SK-N-SH treated with all-trans-retinoic acid at 6 μM for 48 hours (cell line): ENCODE measurements at regions not wholly inside any gene's neighbourhood (a gene's known extent, or its start where the extent isn't known, plus 50 kb on each side); places are given as distances from the start of the nearest gene placed in this dataset.
"Not testable (repeated sequence)": the region's sequence is repeated elsewhere in the genome, so short reads cannot be mapped to it uniquely, and the experiment has no call there.

Source experiments
- ATAC-seq: fragments of 200-7000 bp; cut with Tn5 transposase; 3 replicates; pipeline ENCODE4 v1.9.1; 2020; ENCODE audit warnings: mild to moderate bottlenecking, moderate library complexity
- ARNTL ChIP-seq: fragments of 450-650 bp; formaldehyde crosslinking; IDR thresholded peaks from 2 replicates; pipeline ENCODE4 v1.5.0; 2020; ENCODE audit warnings: low read depth, mild to moderate bottlenecking, moderate library complexity, borderline replicate concordance
- BACH2 ChIP-seq: fragments of 250-450 bp; sonication (Bioruptor Pico); IDR thresholded peaks from 2 replicates; pipeline ENCODE4 v1.9.0; 2021; ENCODE audit warnings: mild to moderate bottlenecking, borderline replicate concordance
- CSDC2 ChIP-seq: fragments of 250-450 bp; sonication (Bioruptor Pico); IDR thresholded peaks from 2 replicates; pipeline ENCODE4 v1.5.0; 2020; ENCODE audit warnings: mild to moderate bottlenecking, moderate library complexity
- ESRRG ChIP-seq: fragments of 250-450 bp; sonication (Bioruptor Pico); IDR thresholded peaks from 2 replicates; pipeline ENCODE4 v1.6.1; 2021; ENCODE audit warnings: mild to moderate bottlenecking
- GLIS3 ChIP-seq: fragments of 250-450 bp; sonication (Bioruptor Pico); IDR thresholded peaks from 2 replicates; pipeline ENCODE4 v1.5.0; 2020; ENCODE audit warnings: mild to moderate bottlenecking, moderate library complexity
- ISL1 ChIP-seq: fragments of 250-450 bp; sonication (Bioruptor Pico); IDR thresholded peaks from 2 replicates; pipeline ENCODE4 v2.1.2; 2022; ENCODE audit warnings: mild to moderate bottlenecking, moderate library complexity
- PPARA ChIP-seq: fragments of 250-450 bp; sonication (Bioruptor Pico); IDR thresholded peaks from 2 replicates; pipeline ENCODE4 v1.5.0; 2020; ENCODE audit warnings: mild to moderate bottlenecking, borderline replicate concordance
- RARB ChIP-seq: fragments of 250-450 bp; sonication (Bioruptor Pico); IDR thresholded peaks from 2 replicates; pipeline ENCODE4 v1.8.0; 2021; ENCODE audit warnings: mild to moderate bottlenecking, moderate library complexity
- SNAI2 ChIP-seq: fragments of 250-450 bp; sonication (Bioruptor Pico); IDR thresholded peaks from 2 replicates; pipeline ENCODE4 v1.5.0; 2020; ENCODE audit warnings: mild to moderate bottlenecking, moderate library complexity
- TCF4 ChIP-seq: fragments of 250-450 bp; sonication (Bioruptor Pico); IDR thresholded peaks from 2 replicates; pipeline ENCODE4 v1.8.0; 2021; ENCODE audit warnings: mild to moderate bottlenecking, moderate library complexity, borderline replicate concordance
- TOX ChIP-seq: fragments of 250-450 bp; sonication (Bioruptor Pico); IDR thresholded peaks from 2 replicates; pipeline ENCODE4 v1.8.0; 2021; ENCODE audit warnings: mild to moderate bottlenecking, moderate library complexity, borderline replicate concordance
- ZC3H10 ChIP-seq: fragments of 250-450 bp; sonication (Bioruptor Pico); IDR thresholded peaks from 2 replicates; pipeline ENCODE4 v1.5.1; 2021; ENCODE audit warnings: mild to moderate bottlenecking, moderate library complexity
- ZFP3 ChIP-seq: fragments of 250-450 bp; sonication (Bioruptor Pico); IDR thresholded peaks from 2 replicates; pipeline ENCODE4 v1.5.0; 2020; ENCODE audit warnings: mild to moderate bottlenecking, moderate library complexity
- ZFP30 ChIP-seq: fragments of 450-650 bp; formaldehyde crosslinking; IDR thresholded peaks from 2 replicates; pipeline ENCODE4 v1.5.0; 2022; ENCODE audit warnings: mild to moderate bottlenecking, moderate library complexity
- ZNF565 ChIP-seq: fragments of 450-650 bp; formaldehyde crosslinking; conservative IDR thresholded peaks from 2 replicates; pipeline ENCODE4 v1.5.0; 2020; ENCODE audit warnings: low read depth, mild to moderate bottlenecking, moderate library complexity
- ZNF8 ChIP-seq: fragments of 450-650 bp; formaldehyde crosslinking; IDR thresholded peaks from 2 replicates; pipeline ENCODE4 v1.5.0; 2020; ENCODE audit warnings: mild to moderate bottlenecking, moderate library complexity
- TF ChIP-seq, protein P1 (sequence below): fragments of 250-450 bp; sonication (Bioruptor Pico); IDR thresholded peaks from 2 replicates; pipeline ENCODE4 v1.8.0; 2020; ENCODE audit warnings: mild to moderate bottlenecking, moderate library complexity, borderline replicate concordance
- TF ChIP-seq, protein P2 (sequence below): fragments of 250-450 bp; sonication (Bioruptor Pico); IDR thresholded peaks from 2 replicates; pipeline ENCODE4 v1.5.1; 2021; ENCODE audit warnings: mild to moderate bottlenecking, moderate library complexity
- TF ChIP-seq, protein P3 (sequence below): fragments of 250-450 bp; sonication (Bioruptor Pico); IDR thresholded peaks from 2 replicates; pipeline ENCODE4 v1.5.1; 2020; ENCODE audit warnings: low read depth, mild to moderate bottlenecking, moderate library complexity
- TF ChIP-seq, protein P4 (sequence below): fragments of 250-450 bp; sonication (Bioruptor Pico); IDR thresholded peaks from 2 replicates; pipeline ENCODE4 v1.8.0; 2021; ENCODE audit warnings: low read depth, mild to moderate bottlenecking, moderate library complexity, borderline replicate concordance

DNA sequence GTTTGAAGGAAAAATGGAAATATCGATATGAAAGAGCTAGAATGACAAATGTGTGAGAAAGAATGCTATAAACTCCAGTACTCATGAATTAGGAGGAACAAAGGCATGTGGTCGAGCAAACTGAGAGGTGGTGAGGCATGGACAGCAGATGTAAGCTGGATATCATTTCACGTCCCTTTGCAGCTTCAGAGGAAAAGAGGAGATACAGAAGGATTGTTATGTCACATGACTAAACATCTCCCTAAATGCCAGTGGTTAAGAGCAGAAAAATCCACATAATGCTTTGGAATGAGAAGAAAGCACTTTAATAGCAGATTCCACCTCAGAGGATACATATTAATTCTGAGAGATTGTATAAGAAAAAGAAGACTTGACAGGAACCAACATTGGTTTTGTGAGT lies 248.7 kb downstream of the ZIC4 start (continued):
- TF ChIP-seq, protein P1, sequence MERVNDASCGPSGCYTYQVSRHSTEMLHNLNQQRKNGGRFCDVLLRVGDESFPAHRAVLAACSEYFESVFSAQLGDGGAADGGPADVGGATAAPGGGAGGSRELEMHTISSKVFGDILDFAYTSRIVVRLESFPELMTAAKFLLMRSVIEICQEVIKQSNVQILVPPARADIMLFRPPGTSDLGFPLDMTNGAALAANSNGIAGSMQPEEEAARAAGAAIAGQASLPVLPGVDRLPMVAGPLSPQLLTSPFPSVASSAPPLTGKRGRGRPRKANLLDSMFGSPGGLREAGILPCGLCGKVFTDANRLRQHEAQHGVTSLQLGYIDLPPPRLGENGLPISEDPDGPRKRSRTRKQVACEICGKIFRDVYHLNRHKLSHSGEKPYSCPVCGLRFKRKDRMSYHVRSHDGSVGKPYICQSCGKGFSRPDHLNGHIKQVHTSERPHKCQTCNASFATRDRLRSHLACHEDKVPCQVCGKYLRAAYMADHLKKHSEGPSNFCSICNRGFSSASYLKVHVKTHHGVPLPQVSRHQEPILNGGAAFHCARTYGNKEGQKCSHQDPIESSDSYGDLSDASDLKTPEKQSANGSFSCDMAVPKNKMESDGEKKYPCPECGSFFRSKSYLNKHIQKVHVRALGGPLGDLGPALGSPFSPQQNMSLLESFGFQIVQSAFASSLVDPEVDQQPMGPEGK (CRISPR knock-in tag), result no peak
- no peak for TF ChIP-seq PPARA (CRISPR knock-in tag)
- TF ChIP-seq, protein P2, sequence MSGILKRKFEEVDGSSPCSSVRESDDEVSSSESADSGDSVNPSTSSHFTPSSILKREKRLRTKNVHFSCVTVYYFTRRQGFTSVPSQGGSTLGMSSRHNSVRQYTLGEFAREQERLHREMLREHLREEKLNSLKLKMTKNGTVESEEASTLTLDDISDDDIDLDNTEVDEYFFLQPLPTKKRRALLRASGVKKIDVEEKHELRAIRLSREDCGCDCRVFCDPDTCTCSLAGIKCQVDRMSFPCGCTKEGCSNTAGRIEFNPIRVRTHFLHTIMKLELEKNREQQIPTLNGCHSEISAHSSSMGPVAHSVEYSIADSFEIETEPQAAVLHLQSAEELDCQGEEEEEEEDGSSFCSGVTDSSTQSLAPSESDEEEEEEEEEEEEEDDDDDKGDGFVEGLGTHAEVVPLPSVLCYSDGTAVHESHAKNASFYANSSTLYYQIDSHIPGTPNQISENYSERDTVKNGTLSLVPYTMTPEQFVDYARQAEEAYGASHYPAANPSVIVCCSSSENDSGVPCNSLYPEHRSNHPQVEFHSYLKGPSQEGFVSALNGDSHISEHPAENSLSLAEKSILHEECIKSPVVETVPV (CRISPR knock-in tag), result no peak
- TF ChIP-seq, protein P3, sequence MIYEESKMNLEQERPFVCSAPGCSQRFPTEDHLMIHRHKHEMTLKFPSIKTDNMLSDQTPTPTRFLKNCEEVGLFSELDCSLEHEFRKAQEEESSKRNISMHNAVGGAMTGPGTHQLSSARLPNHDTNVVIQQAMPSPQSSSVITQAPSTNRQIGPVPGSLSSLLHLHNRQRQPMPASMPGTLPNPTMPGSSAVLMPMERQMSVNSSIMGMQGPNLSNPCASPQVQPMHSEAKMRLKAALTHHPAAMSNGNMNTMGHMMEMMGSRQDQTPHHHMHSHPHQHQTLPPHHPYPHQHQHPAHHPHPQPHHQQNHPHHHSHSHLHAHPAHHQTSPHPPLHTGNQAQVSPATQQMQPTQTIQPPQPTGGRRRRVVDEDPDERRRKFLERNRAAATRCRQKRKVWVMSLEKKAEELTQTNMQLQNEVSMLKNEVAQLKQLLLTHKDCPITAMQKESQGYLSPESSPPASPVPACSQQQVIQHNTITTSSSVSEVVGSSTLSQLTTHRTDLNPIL (CRISPR knock-in tag), result no peak
- no peak for TF ChIP-seq ZNF8 (CRISPR knock-in tag)
- TF ChIP-seq GLIS3 (CRISPR knock-in tag), result no peak
- TF ChIP-seq ZNF565 (CRISPR knock-in tag), result no peak
- TF ChIP-seq, all 23 proteins: peak for 0

DNA sequence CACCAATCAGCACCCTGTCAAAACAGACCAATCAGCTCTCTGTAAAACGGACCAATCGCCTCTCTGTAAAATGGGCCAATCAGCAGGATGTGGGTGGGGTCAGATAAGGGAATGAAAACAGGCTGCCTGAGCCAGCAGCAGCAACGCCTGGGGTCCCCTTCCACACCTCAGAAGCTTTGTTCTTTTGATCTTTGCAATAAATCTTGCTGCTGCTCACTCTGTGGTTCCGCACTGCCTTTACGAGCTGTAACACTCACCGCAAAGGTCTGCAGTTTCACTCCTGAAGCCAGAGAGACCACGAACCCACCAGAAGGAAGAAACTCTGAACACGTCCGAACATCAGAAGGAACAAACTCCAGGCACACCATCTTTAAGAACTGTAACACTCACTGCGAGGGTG lies 251.4 kb downstream of the ZIC4 start:
- ATAC-seq, result not testable (repeated sequence)

DNA sequence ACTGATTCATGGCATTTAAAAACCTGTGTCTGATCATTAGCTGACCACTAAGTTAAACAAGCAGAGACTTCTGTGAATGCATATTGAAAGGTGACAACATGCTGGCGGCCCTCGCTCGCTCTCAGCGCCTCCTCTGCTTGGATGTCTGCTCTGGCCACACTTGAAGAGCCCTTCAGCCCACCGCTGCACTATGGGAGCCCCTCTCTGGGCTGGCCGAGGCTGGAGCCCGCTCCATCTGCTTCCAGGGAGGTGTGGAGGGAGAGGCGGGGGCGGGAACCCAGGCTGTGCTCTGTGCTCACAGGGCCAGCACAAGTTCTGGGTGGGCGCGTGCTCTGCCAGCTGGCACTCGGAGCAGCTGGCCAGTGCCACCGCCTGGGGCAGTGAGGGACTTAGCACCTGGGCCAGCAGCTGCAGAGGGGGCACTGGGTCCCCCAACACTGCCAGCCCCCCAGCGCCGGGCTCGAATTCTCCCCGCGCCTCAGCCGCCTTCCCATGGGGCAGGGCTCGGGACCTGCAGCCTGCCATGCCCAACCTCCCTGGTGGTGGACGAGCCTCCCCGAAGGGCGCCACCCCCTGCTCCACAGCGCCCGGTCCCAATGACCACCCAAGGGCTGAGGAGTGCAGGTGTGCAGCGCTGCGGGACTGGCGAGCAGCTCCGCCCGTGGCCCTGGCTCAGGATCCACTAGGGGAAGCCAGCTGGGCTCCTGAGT lies 252.4 kb downstream of the ZIC4 start:
- no peak for ATAC-seq
- no peak for TF ChIP-seq PPARA (CRISPR knock-in tag)
- TF ChIP-seq, protein P1 (CRISPR knock-in tag), result no peak
- no peak for TF ChIP-seq RARB (CRISPR knock-in tag)
- TF ChIP-seq, all 23 proteins: peak for 0

DNA sequence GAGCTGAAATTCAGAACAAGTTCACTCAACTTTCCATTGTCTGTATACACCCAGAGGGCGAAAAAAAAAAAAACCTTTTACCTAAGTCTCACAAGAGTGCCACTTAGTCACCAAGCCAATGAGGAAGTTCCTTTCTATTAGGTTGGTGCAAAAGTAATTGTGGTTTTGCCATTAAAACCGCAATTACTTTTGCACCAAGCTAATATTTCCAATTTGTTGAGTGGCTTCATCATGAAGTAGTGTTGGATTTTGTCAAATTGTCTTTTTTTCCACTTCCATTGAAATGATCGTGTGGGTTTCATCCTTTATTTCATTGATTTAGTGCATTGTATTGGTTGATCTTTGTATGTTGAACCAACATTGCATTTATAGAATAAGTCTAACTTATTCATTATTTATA lies 253.9 kb downstream of the ZIC4 start:
- ATAC-seq, result no peak

DNA sequence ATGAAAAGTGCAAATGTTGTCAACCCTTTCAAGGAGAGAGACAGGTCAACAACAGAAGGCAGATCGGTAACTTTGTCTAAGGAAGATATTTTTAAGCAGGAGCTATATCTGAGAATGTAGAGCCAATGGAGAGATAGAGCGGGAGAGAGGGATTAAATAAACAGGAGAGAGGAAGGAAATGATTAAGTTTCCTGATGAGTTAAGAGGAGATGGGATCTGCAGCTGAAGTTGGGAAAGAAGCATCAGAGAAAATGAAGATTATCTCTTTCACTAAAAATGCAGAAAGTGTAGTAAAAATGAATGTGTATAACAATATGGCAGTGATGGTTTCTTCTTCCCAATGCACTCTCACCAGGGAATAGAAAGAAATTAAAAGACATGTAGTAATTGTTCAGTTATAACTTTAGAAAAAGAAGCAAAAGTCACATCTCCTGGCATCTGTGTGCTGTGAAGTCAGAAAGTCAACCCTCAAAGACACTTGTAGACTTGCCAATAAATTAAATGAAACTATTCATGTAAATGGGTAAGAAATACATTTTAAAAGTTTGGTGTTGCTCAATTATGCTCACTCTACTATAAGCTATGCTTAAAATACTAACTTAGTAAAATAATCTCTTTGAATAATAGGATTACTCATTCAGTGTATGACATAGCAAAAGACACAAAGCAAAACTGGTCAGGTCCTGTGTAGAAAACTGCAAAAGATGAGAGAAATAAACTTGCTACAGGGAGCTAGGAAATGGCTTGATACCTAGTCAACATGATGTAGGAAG lies 264.6 kb downstream of the ZIC4 start:
- no peak for TF ChIP-seq ZFP30 (CRISPR knock-in tag)
- no peak for TF ChIP-seq TOX (CRISPR knock-in tag)
- no peak for TF ChIP-seq SNAI2 (CRISPR knock-in tag)
- TF ChIP-seq TCF4 (CRISPR knock-in tag), result no peak
- no peak for TF ChIP-seq BACH2 (CRISPR knock-in tag)
- ATAC-seq, result no peak

More for the DNA sequence above, 253.9 kb downstream of the ZIC4 start:
- no peak for TF ChIP-seq GLIS3 (CRISPR knock-in tag)

DNA sequence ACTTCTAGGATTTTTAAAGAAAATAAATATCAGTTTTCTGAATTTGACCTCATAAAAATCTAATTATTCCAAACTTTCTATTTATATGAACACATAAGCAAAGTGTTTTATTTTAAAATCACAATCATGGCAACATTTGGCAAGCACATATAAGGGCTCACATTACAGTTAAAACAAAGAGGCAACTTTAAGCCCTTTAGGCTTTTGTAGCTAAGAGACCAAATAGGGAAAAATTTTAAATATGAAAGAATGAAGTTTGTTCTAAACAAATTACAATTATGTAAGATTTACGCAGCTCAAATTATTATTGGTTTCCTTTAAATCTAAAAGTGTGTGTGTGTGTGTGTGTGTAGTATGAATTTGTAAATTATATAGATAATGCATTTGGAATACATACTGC lies 267.0 kb downstream of the ZIC4 start:
- no peak for ATAC-seq
- no peak for TF ChIP-seq ZFP30 (CRISPR knock-in tag)

DNA sequence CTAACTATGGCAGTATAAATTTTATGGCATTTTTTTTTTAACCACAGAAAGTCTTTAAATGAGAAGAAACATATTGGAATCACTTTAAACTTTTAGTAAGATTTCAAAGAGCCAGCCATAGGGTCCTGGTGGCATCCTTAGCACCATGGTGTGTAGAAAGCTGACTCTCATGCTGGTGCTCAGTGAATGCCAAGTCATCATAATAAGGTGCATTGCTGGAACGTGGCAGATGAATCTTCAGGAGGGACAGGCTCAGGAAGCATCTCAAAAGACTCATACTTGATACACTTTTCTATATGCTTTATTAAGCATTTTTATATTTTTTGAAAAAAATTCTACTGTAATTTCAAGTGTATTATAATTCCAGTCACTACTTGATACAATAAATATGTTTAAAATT lies 274.2 kb downstream of the ZIC4 start:
- no peak for ATAC-seq
- TF ChIP-seq TCF4 (CRISPR knock-in tag) (no peak), ZNF565 (CRISPR knock-in tag) (no peak), ZFP3 (CRISPR knock-in tag) (no peak), ARNTL (CRISPR knock-in tag) (no peak), ZC3H10 (CRISPR knock-in tag) (no peak), TOX (CRISPR knock-in tag) (no peak), ZFP30 (CRISPR knock-in tag) (no peak), CSDC2 (CRISPR knock-in tag) (no peak), BACH2 (CRISPR knock-in tag) (no peak), ISL1 (no peak), ZNF8 (CRISPR knock-in tag) (no peak), ESRRG (no peak)
- TF ChIP-seq, protein P4, sequence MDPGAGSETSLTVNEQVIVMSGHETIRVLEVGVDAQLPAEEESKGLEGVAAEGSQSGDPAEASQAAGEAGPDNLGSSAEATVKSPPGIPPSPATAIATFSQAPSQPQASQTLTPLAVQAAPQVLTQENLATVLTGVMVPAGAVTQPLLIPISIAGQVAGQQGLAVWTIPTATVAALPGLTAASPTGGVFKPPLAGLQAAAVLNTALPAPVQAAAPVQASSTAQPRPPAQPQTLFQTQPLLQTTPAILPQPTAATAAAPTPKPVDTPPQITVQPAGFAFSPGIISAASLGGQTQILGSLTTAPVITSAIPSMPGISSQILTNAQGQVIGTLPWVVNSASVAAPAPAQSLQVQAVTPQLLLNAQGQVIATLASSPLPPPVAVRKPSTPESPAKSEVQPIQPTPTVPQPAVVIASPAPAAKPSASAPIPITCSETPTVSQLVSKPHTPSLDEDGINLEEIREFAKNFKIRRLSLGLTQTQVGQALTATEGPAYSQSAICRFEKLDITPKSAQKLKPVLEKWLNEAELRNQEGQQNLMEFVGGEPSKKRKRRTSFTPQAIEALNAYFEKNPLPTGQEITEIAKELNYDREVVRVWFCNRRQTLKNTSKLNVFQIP (CRISPR knock-in tag), result no peak
- TF ChIP-seq, protein P3 (CRISPR knock-in tag), result no peak
